Activated CD4-positive, alpha-beta T cell treated with anti-CD3 and anti-CD28 coated beads for 36 hours (primary cell): ENCODE measurements at regions not wholly inside any gene's neighbourhood (a gene's known extent, or its start where the extent isn't known, plus 50 kb on each side); places are given as distances from the start of the nearest gene placed in this dataset.

Source experiments
- ATAC-seq: fragments of 200-7000 bp; cut with Tn5 transposase; one replicate; pipeline ENCODE4 v1.10.0; 2021; ENCODE audit warnings: mild to moderate bottlenecking, moderate library complexity
- CTCF ChIA-PET: fragments of 350-600 bp; sonication (Branson Sonifier 250); formaldehyde crosslinking; loops from one replicate; lab custom pipeline; 2021; ENCODE audit warnings: antibody characterized with exemption; lab: Charles Lee
- POLR2A ChIA-PET: fragments of 350-600 bp; sonication (Branson Sonifier 250); formaldehyde crosslinking; loops from one replicate; lab custom pipeline; 2021; ENCODE audit warnings: antibody characterized with exemption, inconsistent platforms; lab: Charles Lee
- DNase-seq: peaks from one replicate; pipeline ENCODE4 v3.0.0-alpha.2; 2020
- H3K27ac Mint-ChIP-seq: one replicate; pipeline ENCODE4 v1.8.0; 2021; ENCODE audit warnings: mixed read lengths
- H3K27me3 Mint-ChIP-seq: one replicate; pipeline ENCODE4 v1.8.0; 2021; ENCODE audit warnings: mixed read lengths
- H3K36me3 Mint-ChIP-seq: one replicate; pipeline ENCODE4 v1.8.0; 2021; ENCODE audit warnings: low read depth, mixed read lengths
- H3K4me1 Mint-ChIP-seq: one replicate; pipeline ENCODE4 v1.8.0; 2021; ENCODE audit warnings: mixed read lengths
- H3K4me3 Mint-ChIP-seq: one replicate; pipeline ENCODE4 v1.8.0; 2021; ENCODE audit warnings: mild to moderate bottlenecking, moderate library complexity, mixed read lengths
- H3K9me3 Mint-ChIP-seq: one replicate; pipeline ENCODE4 v1.8.0; 2021; ENCODE audit warnings: low read depth, mixed read lengths
- intact Hi-C, 2 experiments: fragments of 100-400 bp; cut with DNase I in 1 of 2; cut with micrococcal nuclease in 1 of 2; formaldehyde crosslinking; loops; one replicate each; pipeline versions ENCODE4 v1.14.2 to v1.15.1; 2022 to 2024; cut with DNase I, micrococcal nuclease

GRCh38 chr2:201532686-201533304 lies 81.3 kb downstream of the STRADB start:
- intact Hi-C loops, result loop anchor here in 1 of 2 experiments (2.0 kb wide), 2 partner anchors 82 to 274 kb away; partner anchors contain the start of genes STRADB and TRAK2
- peaks cover 18% of the 10 kb centered on the region for H3K4me1 Mint-ChIP-seq
- peaks cover 28% of the 10 kb centered on the region for H3K9me3 Mint-ChIP-seq
- ChIA-PET CTCF (interaction anchor here (0.6 to 1.0 kb wide), 2 partner anchors 9 to 362 kb away, joined by 3 read pairs; no protein-coding TSS in a partner anchor), POLR2A (no interaction called here)
- DNase-seq (peak; percentile 31), ATAC-seq (peak; percentile 97)
- H3K27me3 Mint-ChIP-seq, result no peaks in the 10 kb centered on the region
- H3K27ac Mint-ChIP-seq, result peak overlapping the region; percentile 64
- no peak overlapping the region for H3K4me3 Mint-ChIP-seq
- no peaks in the 10 kb centered on the region for H3K36me3 Mint-ChIP-seq
